ENCODE measurements at regions not wholly inside any gene's neighbourhood (a gene's known extent, or its start where the extent isn't known, plus 50 kb on each side); places are given as distances from the start of the nearest gene placed in this dataset.
"Not testable (repeated sequence)": the region's sequence is repeated elsewhere in the genome, so short reads cannot be mapped to it uniquely, and the experiment has no call there.

DNA sequence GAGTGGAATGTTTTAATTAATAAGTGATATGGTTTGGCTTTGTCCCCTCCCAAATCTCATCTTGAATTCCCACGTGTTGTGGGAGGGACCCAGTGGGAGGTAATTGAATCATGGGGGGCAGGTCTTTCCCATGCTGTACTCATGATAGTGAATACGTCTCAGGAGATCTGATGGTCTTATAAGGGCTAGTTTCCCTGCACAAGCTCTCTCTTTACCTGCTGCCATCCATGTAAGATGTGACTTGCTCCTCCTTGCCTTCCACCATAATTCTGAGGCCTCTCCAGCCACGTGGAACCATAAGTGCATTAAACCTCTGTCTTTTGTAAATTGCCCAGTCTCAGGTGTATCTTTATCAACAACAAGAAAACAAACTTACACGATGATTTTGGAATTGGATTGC is 734.5 kb upstream of the BCHE start:
- H3K4me1 Mint-ChIP-seq (ENCODE audit: low read depth); H3K36me3 Mint-ChIP-seq; H3K27ac Mint-ChIP-seq; POLR2A ChIA-PET; H3K4me3 Mint-ChIP-seq; CTCF ChIA-PET; H3K27me3 Mint-ChIP-seq; DNase-seq; intact Hi-C loops (cut with micrococcal nuclease): not testable (repeated sequence)
- H3K9me3 Mint-ChIP-seq = peaks cover 15% of the 10 kb centered on the region

DNA sequence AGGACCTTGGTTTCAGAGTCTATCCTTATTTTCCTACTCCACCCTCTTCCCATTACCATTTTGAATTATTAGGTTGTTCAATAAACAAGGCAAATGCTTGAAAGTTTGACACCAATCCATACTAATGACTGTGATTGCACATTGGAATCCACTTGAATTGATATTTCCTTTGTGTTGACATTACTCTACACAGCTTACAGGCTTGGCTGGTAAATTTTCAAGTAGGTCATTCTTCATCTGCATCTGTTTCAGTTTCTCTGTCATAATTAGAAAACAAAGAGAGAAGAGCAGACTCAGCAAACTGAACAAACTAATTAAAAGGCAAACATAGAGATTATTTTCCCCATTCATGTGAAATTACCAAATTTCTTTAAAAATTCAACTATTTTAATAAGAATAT is 732.9 kb upstream of the BCHE start:
- Mint-ChIP-seq H3K4me3 (no peak overlapping the region), H3K36me3 (no peaks in the 10 kb centered on the region), H3K9me3 (peaks cover 13% of the 10 kb centered on the region), H3K27me3 (no peaks in the 10 kb centered on the region), H3K4me1 (ENCODE audit: low read depth) (no peaks in the 10 kb centered on the region), H3K27ac (no peak overlapping the region)
- no peak for DNase-seq
- ChIA-PET POLR2A (no interaction called here), CTCF (no interaction called here)
- intact Hi-C loops (cut with micrococcal nuclease) = no loop called here

DNA sequence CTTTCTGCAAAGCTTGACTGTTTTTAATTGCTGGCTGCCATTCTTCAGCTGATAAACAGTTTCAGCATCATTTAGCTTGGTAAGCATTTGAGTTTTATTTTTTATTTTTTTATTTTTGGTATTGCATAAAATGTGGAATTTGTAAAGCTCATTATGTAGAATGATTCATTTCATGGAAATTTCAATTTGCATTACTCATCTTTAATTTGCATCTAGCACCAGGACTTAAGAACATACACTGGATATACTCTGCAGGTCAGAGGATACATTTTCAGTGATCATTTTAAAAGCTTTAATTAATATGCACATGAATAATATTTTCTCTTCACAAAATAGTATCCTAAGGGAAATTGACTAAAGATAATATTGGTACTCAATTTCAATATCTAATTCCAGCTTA is 732.4 kb upstream of the BCHE start:
- no peak overlapping the region for H3K4me3 Mint-ChIP-seq
- POLR2A ChIA-PET = no interaction called here
- no peak for DNase-seq
- peaks cover 13% of the 10 kb centered on the region for H3K9me3 Mint-ChIP-seq
- H3K27me3 Mint-ChIP-seq = no peaks in the 10 kb centered on the region
- CTCF ChIA-PET = no interaction called here
- H3K27ac Mint-ChIP-seq = no peak overlapping the region
- H3K4me1 Mint-ChIP-seq (ENCODE audit: low read depth) = no peaks in the 10 kb centered on the region
- intact Hi-C loops (cut with micrococcal nuclease) = no loop called here
- H3K36me3 Mint-ChIP-seq = no peaks in the 10 kb centered on the region

GRCh38 chr3:166560253-166560652 is 723.0 kb upstream of the BCHE start:
- no peaks in the 10 kb centered on the region for H3K27me3 Mint-ChIP-seq
- H3K4me1 Mint-ChIP-seq (ENCODE audit: low read depth) = no peaks in the 10 kb centered on the region
- H3K27ac Mint-ChIP-seq = no peak overlapping the region
- intact Hi-C loops (cut with micrococcal nuclease) = no loop called here
- DNase-seq = no peak
- CTCF ChIA-PET = no interaction called here
- H3K9me3 Mint-ChIP-seq = peaks cover 23% of the 10 kb centered on the region
- POLR2A ChIA-PET = no interaction called here
- no peak overlapping the region for H3K4me3 Mint-ChIP-seq
- H3K36me3 Mint-ChIP-seq = no peaks in the 10 kb centered on the region

DNA sequence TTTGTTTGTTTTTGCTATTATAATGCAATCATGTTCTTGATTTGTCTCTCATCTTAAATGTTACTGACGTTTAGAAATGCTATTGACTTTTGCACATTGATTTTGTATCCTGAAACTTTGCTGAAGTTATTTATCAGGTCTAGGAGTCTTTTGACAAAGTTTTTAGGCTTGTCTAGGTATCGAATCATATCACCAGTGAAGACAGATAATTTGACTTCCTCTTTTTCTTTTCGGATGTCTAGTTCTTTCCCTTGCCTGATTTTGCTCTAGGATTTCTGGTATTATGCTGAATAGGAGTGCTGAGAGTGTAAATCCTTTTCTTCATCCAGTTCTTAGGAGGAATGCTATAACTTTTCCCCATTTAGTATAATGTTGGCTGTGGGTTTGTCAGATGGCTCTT is 719.7 kb upstream of the BCHE start:
- CTCF ChIA-PET = no interaction called here

GRCh38 chr3:166554023-166554422 is 716.8 kb upstream of the BCHE start:
- Mint-ChIP-seq H3K27me3 (no peaks in the 10 kb centered on the region), H3K4me1 (ENCODE audit: low read depth) (no peaks in the 10 kb centered on the region), H3K27ac (no peak overlapping the region), H3K4me3 (no peak overlapping the region), H3K9me3 (peaks cover 29% of the 10 kb centered on the region), H3K36me3 (no peaks in the 10 kb centered on the region)
- CTCF ChIA-PET = no interaction called here
- DNase-seq = no peak
- POLR2A ChIA-PET = no interaction called here
- intact Hi-C loops (cut with micrococcal nuclease) = no loop called here

More for the DNA sequence above, 719.7 kb upstream of the BCHE start:
- intact Hi-C loops (cut with micrococcal nuclease) = no loop called here
- POLR2A ChIA-PET = no interaction called here
- Mint-ChIP-seq H3K27ac (no peak overlapping the region), H3K4me3 (no peak overlapping the region), H3K36me3 (no peaks in the 10 kb centered on the region), H3K9me3 (peaks cover 33% of the 10 kb centered on the region), H3K4me1 (ENCODE audit: low read depth) (no peaks in the 10 kb centered on the region), H3K27me3 (no peaks in the 10 kb centered on the region)
- no peak for DNase-seq

DNA sequence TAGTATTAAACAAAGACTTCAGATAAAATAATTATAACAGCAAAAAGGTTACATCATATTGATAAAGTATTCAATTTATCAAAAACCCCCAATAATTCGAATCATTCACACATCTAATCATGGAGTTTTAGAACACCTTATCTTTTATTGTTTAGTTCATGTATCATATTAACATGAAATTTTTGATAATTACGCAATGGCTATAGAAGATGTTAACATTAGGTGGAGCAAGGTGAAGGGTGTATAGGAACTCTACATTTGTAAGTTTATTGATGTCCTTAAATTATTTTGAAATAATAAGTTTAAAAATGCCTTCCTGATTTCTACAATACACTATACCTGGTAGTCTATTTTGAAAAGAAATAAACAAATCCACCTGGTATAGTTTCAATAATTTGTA is 696.5 kb upstream of the BCHE start:
- ChIA-PET CTCF (no interaction called here), POLR2A (no interaction called here)
- Mint-ChIP-seq H3K9me3 (peaks cover 24% of the 10 kb centered on the region), H3K27me3 (no peaks in the 10 kb centered on the region), H3K27ac (no peak overlapping the region), H3K4me1 (ENCODE audit: low read depth) (no peaks in the 10 kb centered on the region), H3K36me3 (no peaks in the 10 kb centered on the region), H3K4me3 (no peak overlapping the region)
- intact Hi-C loops (cut with micrococcal nuclease) = no loop called here
- DNase-seq = no peak

- Mint-ChIP-seq H3K27ac (no peak overlapping the region), H3K36me3 (no peaks in the 10 kb centered on the region), H3K4me1 (ENCODE audit: low read depth) (no peaks in the 10 kb centered on the region), H3K4me3 (no peak overlapping the region), H3K27me3 (no peaks in the 10 kb centered on the region), H3K9me3 (peaks cover 23% of the 10 kb centered on the region)
- ChIA-PET CTCF (no interaction called here), POLR2A (no interaction called here)
- intact Hi-C loops (cut with micrococcal nuclease) = no loop called here
- no peak for DNase-seq
These were observed 694.5 kb upstream of the BCHE start for GRCh38 chr3:166531730-166532129.

DNA sequence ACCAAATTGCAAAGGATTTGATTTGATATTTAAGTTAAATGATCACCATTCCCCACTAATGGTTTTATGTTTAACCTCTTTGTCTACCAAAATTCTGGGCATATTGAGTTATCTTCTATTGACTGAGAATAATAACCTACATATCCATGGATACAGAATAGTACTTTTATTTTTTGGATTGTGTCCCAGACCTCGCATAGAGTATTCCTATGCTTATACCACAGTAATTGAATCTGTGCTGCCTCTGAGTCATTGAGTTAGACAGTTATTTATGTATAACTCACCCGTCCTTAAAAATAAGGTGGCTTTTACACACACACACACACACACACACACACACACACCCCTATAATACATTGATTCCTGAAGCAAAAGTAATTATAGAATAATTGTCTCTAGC is 690.1 kb upstream of the BCHE start:
- intact Hi-C loops (cut with micrococcal nuclease) = no loop called here
- ChIA-PET POLR2A (no interaction called here), CTCF (no interaction called here)
- no peak for DNase-seq
- Mint-ChIP-seq H3K4me1 (ENCODE audit: low read depth) (no peaks in the 10 kb centered on the region), H3K27me3 (no peaks in the 10 kb centered on the region), H3K4me3 (no peak overlapping the region), H3K36me3 (no peaks in the 10 kb centered on the region), H3K27ac (no peak overlapping the region), H3K9me3 (peaks cover 16% of the 10 kb centered on the region)

- H3K9me3 Mint-ChIP-seq = peaks cover 17% of the 10 kb centered on the region
- CTCF ChIA-PET = no interaction called here
- intact Hi-C loops (cut with micrococcal nuclease) = no loop called here
These were observed 689.7 kb upstream of the BCHE start for GRCh38 chr3:166526881-166527280.

GRCh38 chr3:166522017-166522416 is 684.8 kb upstream of the BCHE start:
- no peak overlapping the region for H3K4me3 Mint-ChIP-seq
- POLR2A ChIA-PET = no interaction called here
- CTCF ChIA-PET = no interaction called here
- DNase-seq = no peak
- no peaks in the 10 kb centered on the region for H3K36me3 Mint-ChIP-seq
- H3K27ac Mint-ChIP-seq = no peak overlapping the region
- H3K27me3 Mint-ChIP-seq = no peaks in the 10 kb centered on the region
- H3K9me3 Mint-ChIP-seq = peaks cover 26% of the 10 kb centered on the region
- no peaks in the 10 kb centered on the region for H3K4me1 Mint-ChIP-seq (ENCODE audit: low read depth)
- intact Hi-C loops (cut with micrococcal nuclease) = no loop called here

More at GRCh38 chr3:166526881-166527280, 689.7 kb upstream of the BCHE start:
- Mint-ChIP-seq H3K4me1 (ENCODE audit: low read depth) (no peaks in the 10 kb centered on the region), H3K27ac (no peak overlapping the region), H3K27me3 (no peaks in the 10 kb centered on the region), H3K36me3 (no peaks in the 10 kb centered on the region), H3K4me3 (no peak overlapping the region)
- POLR2A ChIA-PET = no interaction called here
- no peak for DNase-seq

- intact Hi-C loops (cut with micrococcal nuclease) = no loop called here
- Mint-ChIP-seq H3K27ac (no peak overlapping the region), H3K27me3 (no peaks in the 10 kb centered on the region), H3K36me3 (no peaks in the 10 kb centered on the region), H3K9me3 (peaks cover 40% of the 10 kb centered on the region), H3K4me1 (ENCODE audit: low read depth) (no peaks in the 10 kb centered on the region), H3K4me3 (no peak overlapping the region)
- ChIA-PET POLR2A (no interaction called here), CTCF (no interaction called here)
- no peak for DNase-seq
These were observed 682.2 kb upstream of the BCHE start for GRCh38 chr3:166519443-166519842.

DNA sequence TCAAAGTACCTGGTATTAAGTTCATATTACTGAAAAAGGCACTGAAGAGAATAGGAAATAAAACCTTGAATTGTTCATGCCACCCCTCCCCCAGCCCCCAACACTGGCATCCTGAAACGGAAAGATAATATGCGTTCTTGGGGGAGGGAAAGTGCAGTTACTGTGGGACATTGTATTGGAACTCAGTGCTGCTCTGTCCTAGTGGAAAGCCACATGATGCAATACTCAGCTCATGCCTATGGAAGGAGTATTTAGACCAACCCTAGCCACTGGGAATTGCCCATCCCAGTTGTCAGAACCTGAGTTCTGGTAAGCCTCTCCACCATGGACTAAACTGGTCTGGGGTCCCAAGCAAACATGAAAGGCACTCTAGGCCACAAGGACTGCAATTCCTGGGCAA is 680.8 kb upstream of the BCHE start:
- Mint-ChIP-seq H3K9me3 (peaks cover 45% of the 10 kb centered on the region), H3K27me3 (no peaks in the 10 kb centered on the region), H3K36me3 (no peaks in the 10 kb centered on the region), H3K27ac (no peak overlapping the region), H3K4me3 (no peak overlapping the region), H3K4me1 (ENCODE audit: low read depth) (no peaks in the 10 kb centered on the region)
- ChIA-PET POLR2A (no interaction called here), CTCF (no interaction called here)
- intact Hi-C loops (cut with micrococcal nuclease) = no loop called here
- DNase-seq = no peak

GRCh38 chr3:166510382-166510781 is 673.2 kb upstream of the BCHE start:
- CTCF ChIA-PET = no interaction called here

More at GRCh38 chr3:166510382-166510781, 673.2 kb upstream of the BCHE start:
- Mint-ChIP-seq H3K4me1 (ENCODE audit: low read depth) (no peaks in the 10 kb centered on the region), H3K9me3 (peaks cover 25% of the 10 kb centered on the region), H3K4me3 (no peak overlapping the region), H3K27me3 (no peaks in the 10 kb centered on the region), H3K27ac (no peak overlapping the region), H3K36me3 (no peaks in the 10 kb centered on the region)
- no peak for DNase-seq
- POLR2A ChIA-PET = no interaction called here
- intact Hi-C loops (cut with micrococcal nuclease) = no loop called here
